Mucosa of gallbladder (tissue), 1 donor: ENCODE measurements at regions not wholly inside any gene's neighbourhood (a gene's known extent, or its start where the extent isn't known, plus 50 kb on each side); places are given as distances from the start of the nearest gene placed in this dataset.

Source experiments
- DNase-seq: peaks from one replicate; pipeline ENCODE4 v3.0.0-alpha.2; 2020; ENCODE audit warnings: low spot score
- donor health status: DM: no; HTN: no; CAD: no.

GRCh38 chr10:21207852-21208646 is 310.9 kb upstream of the NEBL start:
- DNase-seq: no peak

DNA sequence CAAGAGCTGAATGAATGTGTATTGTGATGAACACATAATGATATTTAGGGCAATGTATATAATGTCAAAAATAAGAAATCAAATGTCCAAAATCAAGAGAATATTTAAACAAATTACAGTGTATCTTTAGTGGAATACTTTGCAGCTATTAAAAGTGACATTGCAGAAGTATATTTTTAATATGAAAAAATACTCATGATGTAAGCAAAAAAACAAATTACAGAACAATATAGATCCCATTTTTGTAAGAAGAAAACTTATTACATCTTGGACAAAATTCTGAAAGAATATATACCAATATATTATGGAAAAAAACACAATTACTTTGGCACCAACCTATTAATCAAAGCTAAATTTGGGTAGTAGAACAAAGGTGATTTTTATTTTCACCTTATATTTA is 308.2 kb upstream of the NEBL start:
- no peak for DNase-seq

DNA sequence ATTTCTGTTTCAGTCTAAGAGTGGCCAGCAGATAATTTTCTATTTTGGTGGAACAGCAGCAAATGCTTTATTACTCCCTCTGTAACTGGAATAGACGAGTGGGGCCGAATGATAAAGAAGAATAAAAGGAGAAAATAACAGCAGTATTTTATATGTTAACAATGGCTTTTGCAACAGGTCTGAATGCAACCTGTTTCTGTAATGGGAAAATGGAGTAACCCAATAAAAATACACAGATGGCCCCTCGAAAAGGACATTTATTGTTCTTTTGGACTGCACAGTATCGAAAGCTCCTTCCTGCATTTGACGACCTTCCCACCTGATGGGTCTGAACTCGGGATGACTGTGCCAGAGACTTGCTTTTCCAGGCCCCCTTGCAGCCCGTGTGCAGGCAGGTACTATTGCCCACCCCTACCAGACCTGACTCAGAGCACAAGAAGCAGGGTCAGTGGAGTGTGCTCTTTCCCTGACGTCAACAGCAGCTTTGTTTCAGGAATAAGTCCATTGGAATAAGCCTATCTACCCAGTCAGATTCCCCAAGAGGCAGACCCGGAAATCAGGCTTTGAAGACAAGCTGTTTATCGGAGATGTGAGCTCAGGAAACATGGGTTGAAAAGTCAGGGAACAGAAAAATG is 306.5 kb upstream of the NEBL start:
- DNase-seq: no peak

- DNase-seq: no peak
Observed at GRCh38 chr10:21202776-21203462, 305.8 kb upstream of the NEBL start.

DNA sequence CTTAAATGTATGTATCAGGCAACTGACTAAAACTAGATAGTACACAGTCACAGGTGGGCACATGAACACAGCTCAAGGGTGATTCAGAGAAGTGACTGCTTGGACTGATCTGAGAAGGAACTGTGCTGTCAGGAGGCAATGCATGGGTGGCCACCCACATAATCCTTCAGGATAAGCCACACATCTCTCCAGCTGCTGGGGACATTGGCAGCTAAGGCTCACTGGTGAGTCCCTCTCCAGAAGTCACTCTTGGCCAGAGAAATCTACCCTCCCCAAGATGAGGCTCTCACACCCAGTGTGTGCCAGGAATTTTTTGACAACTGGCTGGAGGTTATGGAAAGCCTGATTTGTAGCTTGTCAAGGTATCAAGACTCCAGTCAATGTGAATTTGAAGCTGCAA is 302.4 kb upstream of the NEBL start:
- no peak for DNase-seq

- DNase-seq: no peak
Observed at GRCh38 chr10:21197838-21198237, 300.7 kb upstream of the NEBL start.

- DNase-seq: no peak
Observed at GRCh38 chr10:21196822-21197395, 299.8 kb upstream of the NEBL start.

GRCh38 chr10:21195252-21195651 is 298.1 kb upstream of the NEBL start:
- peak; percentile 58 for DNase-seq

GRCh38 chr10:21194510-21194993 is 297.4 kb upstream of the NEBL start:
- peak; percentile 74 for DNase-seq

GRCh38 chr10:21193196-21193595 is 296.1 kb upstream of the NEBL start:
- DNase-seq: no peak

DNA sequence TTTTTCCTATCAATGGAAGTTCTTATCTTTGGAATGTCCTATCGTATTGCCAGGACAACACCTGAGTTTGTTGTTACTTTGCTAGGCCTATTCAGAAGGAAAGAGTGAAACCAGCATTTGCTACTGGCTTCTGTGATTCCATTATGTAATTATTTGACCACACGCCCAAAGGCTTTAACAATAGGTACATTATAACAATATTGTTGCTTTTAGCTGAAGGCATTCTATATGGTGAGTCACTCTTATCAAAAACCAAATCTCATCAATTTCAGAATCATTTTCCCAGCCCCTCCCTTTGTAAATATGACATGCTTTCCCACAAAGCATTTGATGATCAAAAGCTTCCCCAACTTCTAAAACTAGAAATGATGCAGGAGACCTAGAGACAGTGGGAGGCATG is 294.4 kb upstream of the NEBL start:
- DNase-seq: no peak

DNA sequence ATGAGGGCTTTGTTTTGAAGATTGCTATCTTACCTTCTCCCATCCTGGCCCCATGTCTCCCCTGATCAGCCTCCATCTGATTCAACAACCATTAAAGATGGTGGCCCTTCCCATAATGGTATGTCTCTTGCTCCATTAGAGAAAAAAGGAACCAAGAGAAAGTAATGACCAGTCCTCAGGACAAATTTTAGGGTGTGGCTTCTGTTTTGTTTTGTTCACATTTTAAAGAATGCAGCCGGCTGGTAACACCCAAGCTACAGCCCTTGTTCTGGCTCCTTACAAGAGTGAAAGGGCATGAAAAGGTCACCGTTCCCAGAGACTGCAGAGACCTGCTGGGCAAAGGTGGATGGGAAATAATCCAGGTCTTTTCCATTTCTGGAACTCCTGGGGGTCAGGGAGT is 287.9 kb upstream of the NEBL start:
- DNase-seq: no peak

GRCh38 chr10:21184216-21184615 is 287.1 kb upstream of the NEBL start:
- no peak for DNase-seq

DNA sequence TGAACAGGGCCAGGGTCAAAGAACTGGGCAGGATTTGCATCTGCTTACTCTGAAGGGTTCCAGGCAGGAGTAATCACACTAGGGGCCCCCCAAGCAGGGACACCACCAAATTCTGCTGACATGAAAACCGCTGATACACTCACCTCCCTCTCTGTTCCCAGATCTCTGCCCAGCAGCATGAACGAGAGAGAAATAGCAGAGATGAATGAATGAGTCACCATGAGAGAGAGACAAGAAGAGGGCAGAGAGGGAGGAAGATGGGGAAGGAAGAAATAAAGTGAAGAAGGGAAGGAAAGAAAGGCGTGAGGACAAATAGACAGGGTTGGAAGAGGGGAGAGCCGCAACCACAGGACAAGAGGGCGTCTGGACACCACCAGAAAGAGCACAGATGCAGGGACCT is 285.9 kb upstream of the NEBL start:
- DNase-seq: no peak

- DNase-seq: no peak
Observed at GRCh38 chr10:21181451-21181850, 284.3 kb upstream of the NEBL start.

DNA sequence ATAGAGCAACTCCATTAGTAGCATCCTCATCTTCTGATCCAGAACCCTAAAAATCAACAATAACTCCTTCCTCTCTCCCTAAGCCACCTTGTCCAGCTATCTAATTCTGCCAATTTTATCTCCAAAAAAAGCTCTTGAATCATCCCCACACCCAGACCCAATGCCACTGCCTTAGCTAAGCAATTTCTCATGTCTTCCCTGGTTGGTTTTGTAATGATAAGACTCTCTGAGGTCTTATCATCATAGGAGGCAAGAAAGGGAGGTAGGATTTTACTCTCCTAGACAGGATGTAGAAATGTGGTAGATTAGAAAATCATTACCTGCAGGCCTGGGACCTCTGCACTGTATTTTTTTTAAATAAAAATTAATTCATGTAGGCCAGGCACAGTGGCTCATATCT is 283.5 kb upstream of the NEBL start:
- DNase-seq: no peak

DNA sequence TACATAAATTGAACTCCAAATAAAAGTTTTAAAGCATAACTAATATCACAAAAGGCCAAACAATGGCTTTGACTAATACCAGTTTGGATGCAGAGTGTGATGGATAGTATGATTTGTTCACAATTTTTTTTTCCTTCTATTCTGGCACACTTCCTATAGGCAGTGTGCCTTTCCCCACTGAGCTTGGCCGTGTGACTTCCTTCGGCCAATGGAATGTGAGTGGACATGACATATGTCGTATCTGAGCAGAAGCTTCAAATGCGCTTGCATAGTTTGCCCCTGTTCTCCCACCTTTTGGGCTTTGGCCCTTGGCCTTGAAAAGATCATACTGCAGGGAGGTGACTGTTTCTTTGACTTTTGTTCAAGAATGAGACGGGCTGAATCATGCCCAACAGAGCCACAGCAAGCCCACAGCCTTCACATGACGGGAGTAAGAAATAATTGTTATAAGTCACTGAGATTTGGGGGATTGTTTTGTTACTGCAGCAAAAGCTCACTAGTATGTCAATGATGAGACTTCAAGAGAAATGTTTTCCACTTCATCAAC is 279.9 kb upstream of the NEBL start:
- DNase-seq: no peak

- no peak for DNase-seq
Observed at GRCh38 chr10:21175797-21176196, 278.7 kb upstream of the NEBL start.

DNA sequence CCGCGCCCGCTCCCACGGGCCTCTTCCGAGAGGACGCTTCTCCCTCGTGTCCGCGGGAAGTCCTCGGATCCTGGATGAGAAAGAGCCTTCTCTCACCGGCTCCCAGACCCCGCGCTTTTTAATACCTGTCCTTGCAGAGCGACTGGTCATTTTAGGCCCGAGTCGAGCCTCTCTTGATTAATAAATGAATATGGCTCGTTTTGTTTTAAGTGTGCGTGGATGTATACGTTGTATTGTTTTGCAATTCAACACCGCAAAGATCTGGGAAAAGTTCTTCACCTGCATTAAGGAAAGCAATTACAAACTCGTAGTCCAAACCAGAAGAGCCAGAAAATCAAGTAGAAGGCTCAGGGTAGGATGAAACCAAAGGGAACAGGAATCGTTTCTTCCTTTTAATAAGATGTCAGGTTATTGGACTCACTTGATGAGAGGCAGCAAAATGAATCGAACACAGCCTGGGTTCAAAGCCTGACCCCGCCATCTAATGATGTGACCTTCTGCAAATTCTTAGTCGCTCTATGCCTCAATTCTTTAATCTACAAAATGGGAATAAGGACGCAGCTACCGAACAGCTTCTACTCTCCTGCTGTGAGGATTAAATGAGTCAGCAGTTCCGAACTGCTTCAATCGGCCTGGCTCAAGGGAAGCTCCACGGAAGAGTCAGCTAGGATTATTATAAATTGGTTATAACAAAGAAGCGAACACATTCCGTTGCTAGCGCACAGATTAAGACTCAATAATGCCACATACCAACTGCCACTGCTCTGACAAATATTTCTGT is 277.8 kb upstream of the NEBL start:
- DNase-seq: no peak

DNA sequence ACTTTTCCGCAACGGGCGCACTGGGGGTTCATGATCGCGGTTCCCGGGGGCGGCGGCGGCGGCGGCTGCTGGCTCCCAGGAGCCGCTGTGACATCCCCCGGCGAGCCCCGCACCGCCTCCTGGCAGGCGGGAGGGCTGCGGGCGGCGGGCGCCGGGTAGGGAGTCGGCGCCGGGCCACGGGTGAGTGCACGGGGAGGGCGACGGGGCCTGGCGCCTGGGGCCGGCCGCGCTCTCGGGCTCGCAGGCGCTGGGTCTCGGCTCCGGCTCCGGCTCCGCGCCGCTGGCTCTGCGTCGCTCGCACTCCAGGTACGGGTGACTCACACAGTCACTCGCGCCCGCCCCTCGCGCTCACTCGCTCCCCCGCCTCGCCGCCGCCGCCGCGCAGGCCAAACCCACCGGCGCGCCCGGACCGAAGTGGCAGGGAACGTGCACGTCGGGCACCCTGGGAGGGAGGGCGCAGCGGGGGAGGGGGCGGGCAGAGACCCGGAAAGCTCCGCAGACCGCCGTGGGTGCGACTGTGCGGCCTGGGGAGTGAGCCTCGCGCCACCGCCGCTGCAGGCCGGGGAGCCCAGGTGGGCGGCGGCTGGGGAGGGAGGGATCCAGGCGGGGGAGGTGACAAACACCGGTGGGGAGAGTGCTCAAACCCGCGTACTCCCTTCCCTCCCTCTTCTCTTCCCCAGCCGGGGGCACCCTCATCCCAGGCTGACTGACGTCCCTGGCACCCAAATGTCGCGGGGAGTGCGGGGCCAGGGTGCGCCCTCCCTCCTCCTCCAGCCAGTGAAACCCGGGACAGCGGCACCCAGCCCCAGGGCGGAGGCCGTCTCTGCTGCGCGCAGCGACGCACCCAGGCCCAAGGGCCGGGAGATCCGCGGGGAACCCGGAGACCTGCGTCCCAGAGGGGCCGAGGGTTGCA is 276.9 kb upstream of the NEBL start:
- DNase-seq: peak; percentile 66
